Motor neuron (in vitro differentiated cells): ENCODE measurements at regions not wholly inside any gene's neighbourhood (a gene's known extent, or its start where the extent isn't known, plus 50 kb on each side); places are given as distances from the start of the nearest gene placed in this dataset.

Source experiments
- ATAC-seq, 8 experiments: fragments of 200-7000 bp; cut with Tn5 transposase; replicated peaks in 6 of 8; 2 replicates each; pipeline ENCODE4 v1.8.0; 2021; ENCODE audit warnings: mild to moderate bottlenecking in 8 of 8, moderate library complexity in 8 of 8
- H3K27ac ChIP-seq, 2 donors: fragments of 250-450 bp; sonication (Bioruptor Pico); 2 replicates each; pipeline ENCODE4 v1.9.0; 2021; ENCODE audit warnings: antibody characterized with exemption in 2 of 2, mild to moderate bottlenecking in 2 of 2, moderate library complexity in 1 of 2
- H3K4me1 ChIP-seq, 2 donors: fragments of 250-450 bp; sonication (Bioruptor Pico); replicated peaks in 1 of 2; 2 replicates each; pipeline ENCODE4 v1.6.1; 2021; ENCODE audit warnings: antibody characterized with exemption in 2 of 2, mild to moderate bottlenecking in 2 of 2, moderate library complexity in 1 of 2
- H3K4me3 ChIP-seq, 5 donors: fragments of 250-450 bp; sonication (Bioruptor Pico); 2 replicates each; pipeline ENCODE4 v1.9.0; 2021; ENCODE audit warnings: antibody characterized with exemption in 5 of 5, mild to moderate bottlenecking in 5 of 5, moderate library complexity in 4 of 5
- whole genome bisulfite sequencing, 10 experiments: fragments of 450-650 bp; shearing (Covaris generic); methylation state at CpG; one replicate each; pipeline ENCODE4 v1.0.0; 2022; 5-methylcytosine and 5-hydroxymethylcytosine counted together
- in situ Hi-C, 9 experiments: fragments of 400-800 bp; cut with MboI; loops; one replicate each; pipeline ENCODE4 v1.15.0; 2021; ENCODE audit warnings: low sequenced_read_pairs in 9 of 9, low pct_unique_long_range_greater_than_20kb in 2 of 9; ENCODE audit not compliant: unreplicated experiment in 9 of 9

GRCh38 chr1:168991667-168992475 is 114.6 kb upstream of the ATP1B1 start:
- ATAC-seq: peak in 1 of 8 experiments; percentile 36
- Histone ChIP-seq H3K27ac (no peak overlapping the region), H3K4me3 (no peak overlapping the region), H3K4me1 (no peaks in the 10 kb centered on the region)
- 50 to 100% (median 67%) methylated on average over 1 to 4 of the region's 4 CpGs; no CpG with 5 or more reads in 1 of the 10 experiments for WGBS, 10 experiments
- in situ Hi-C loops: no loop called here

- ATAC-seq: no peak
- WGBS, 10 experiments: 74 to 100% (median 88%) methylated on average over 1 to 5 of the region's 5 CpGs; no CpG with 5 or more reads in 1 of the 10 experiments
- in situ Hi-C loops: no loop called here
- Histone ChIP-seq H3K4me1 (no peaks in the 10 kb centered on the region), H3K4me3 (no peak overlapping the region), H3K27ac (no peak overlapping the region)
Observed at GRCh38 chr1:169001353-169001752, 105.1 kb upstream of the ATP1B1 start.

GRCh38 chr1:169003864-169004516 is 102.5 kb upstream of the ATP1B1 start:
- ATAC-seq: peak in 2 of 8 experiments; percentile 44 to 62
- Histone ChIP-seq H3K4me3 (no peak overlapping the region), H3K27ac (no peak overlapping the region), H3K4me1 (no peaks in the 10 kb centered on the region)
- 83 to 100% (median 100%) methylated on average over 1 of the region's 1 CpG; no CpG with 5 or more reads in 6 of the 10 experiments for WGBS, 10 experiments
- in situ Hi-C loops: no loop called here

- in situ Hi-C loops: no loop called here
- no peak for ATAC-seq
- Histone ChIP-seq H3K27ac (no peak overlapping the region), H3K4me1 (no peaks in the 10 kb centered on the region), H3K4me3 (no peak overlapping the region)
- 70 to 100% (median 95%) methylated on average over 2 to 4 of the region's 4 CpGs; no CpG with 5 or more reads in 2 of the 10 experiments for WGBS, 10 experiments
Observed at GRCh38 chr1:169005776-169006175, 100.7 kb upstream of the ATP1B1 start.

- ATAC-seq: no peak
- H3K27ac ChIP-seq: no peak overlapping the region
- no peaks in the 10 kb centered on the region for H3K4me1 ChIP-seq
- no peak overlapping the region for H3K4me3 ChIP-seq
- in situ Hi-C loops: no loop called here
Observed at GRCh38 chr1:169009666-169010065, 96.8 kb upstream of the ATP1B1 start.

- in situ Hi-C loops: no loop called here
- 61 to 100% (median 86%) methylated on average over 1 to 2 of the region's 2 CpGs; no CpG with 5 or more reads in 2 of the 10 experiments for WGBS, 10 experiments
Observed at GRCh38 chr1:169012416-169012815, 94.1 kb upstream of the ATP1B1 start.

GRCh38 chr1:169013821-169014220 is 92.7 kb upstream of the ATP1B1 start:
- H3K4me1 ChIP-seq: no peaks in the 10 kb centered on the region
- WGBS, 10 experiments: 57 to 100% (median 77%) methylated on average over 1 to 4 of the region's 4 CpGs; no CpG with 5 or more reads in 2 of the 10 experiments
- no peak overlapping the region for H3K27ac ChIP-seq
- in situ Hi-C loops: no loop called here
- ATAC-seq: no peak
- H3K4me3 ChIP-seq: no peak overlapping the region

More at GRCh38 chr1:169012416-169012815, 94.1 kb upstream of the ATP1B1 start:
- no peak overlapping the region for H3K4me3 ChIP-seq
- no peaks in the 10 kb centered on the region for H3K4me1 ChIP-seq
- no peak for ATAC-seq
- H3K27ac ChIP-seq: no peak overlapping the region

GRCh38 chr1:169015464-169015863 is 91.0 kb upstream of the ATP1B1 start:
- H3K27ac ChIP-seq: no peak overlapping the region
- no peak overlapping the region for H3K4me3 ChIP-seq
- in situ Hi-C loops: no loop called here
- no peak for ATAC-seq
- no peaks in the 10 kb centered on the region for H3K4me1 ChIP-seq
- 18 to 97% (median 76%) methylated on average over 1 to 5 of the region's 5 CpGs; no CpG with 5 or more reads in 1 of the 10 experiments for WGBS, 10 experiments

GRCh38 chr1:169018751-169019150 is 87.7 kb upstream of the ATP1B1 start:
- in situ Hi-C loops: no loop called here
- 0 to 93% (median 76%) methylated on average over 1 to 3 of the region's 4 CpGs; no CpG with 5 or more reads in 4 of the 10 experiments for WGBS, 10 experiments
- Histone ChIP-seq H3K4me3 (no peak overlapping the region), H3K27ac (no peak overlapping the region), H3K4me1 (no peaks in the 10 kb centered on the region)
- no peak for ATAC-seq

GRCh38 chr1:169019419-169020058 is 87.0 kb upstream of the ATP1B1 start:
- no peak for ATAC-seq
- no peak overlapping the region for H3K27ac ChIP-seq
- no peak overlapping the region for H3K4me3 ChIP-seq
- WGBS, 10 experiments: 0 to 53% (median 31%) methylated on average over 1 to 3 of the region's 3 CpGs
- no peaks in the 10 kb centered on the region for H3K4me1 ChIP-seq
- in situ Hi-C loops: no loop called here

GRCh38 chr1:169020684-169021083 is 85.8 kb upstream of the ATP1B1 start:
- ATAC-seq: no peak
- Histone ChIP-seq H3K4me1 (no peaks in the 10 kb centered on the region), H3K4me3 (no peak overlapping the region), H3K27ac (no peak overlapping the region)
- in situ Hi-C loops: no loop called here

- ATAC-seq: no peak
- no peak overlapping the region for H3K4me3 ChIP-seq
- 54 to 100% (median 88%) methylated on average over 1 of the region's 1 CpG; no CpG with 5 or more reads in 1 of the 10 experiments for WGBS, 10 experiments
- H3K27ac ChIP-seq: no peak overlapping the region
- no peaks in the 10 kb centered on the region for H3K4me1 ChIP-seq
- in situ Hi-C loops: no loop called here
Observed at GRCh38 chr1:169022648-169023047, 83.8 kb upstream of the ATP1B1 start.

GRCh38 chr1:169024255-169024654 is 82.2 kb upstream of the ATP1B1 start:
- H3K4me3 ChIP-seq: no peak overlapping the region
- in situ Hi-C loops: no loop called here

More at GRCh38 chr1:169024255-169024654, 82.2 kb upstream of the ATP1B1 start:
- ATAC-seq: no peak
- Histone ChIP-seq H3K27ac (no peak overlapping the region), H3K4me1 (no peaks in the 10 kb centered on the region)
